A549 (cell line): ENCODE measurements at regions not wholly inside any gene's neighbourhood (a gene's known extent, or its start where the extent isn't known, plus 50 kb on each side); places are given as distances from the start of the nearest gene placed in this dataset.

Source experiments
- BHLHE40 ChIP-seq: IDR thresholded peaks from 2 replicates; pipeline ENCODE4 v1.6.1; 2012; ENCODE audit warnings: low read depth, low read length, inconsistent platforms
- CEBPB ChIP-seq, 2 experiments: fragments of >200 bp in 1 of 2; sonication (Bioruptor Twin) in 1 of 2; formaldehyde crosslinking in 1 of 2; IDR thresholded peaks; 2 replicates each; pipeline ENCODE4 v1.6.1; 2012 to 2016
- CHD2 ChIP-seq: fragments of 150-350 bp; IDR thresholded peaks from 2 replicates; pipeline ENCODE4 v1.6.1; 2014; ENCODE audit warnings: low read length; ENCODE audit not compliant: partially characterized antibody
- CTCF ChIP-seq: fragments of >200 bp; sonication (Bioruptor Twin); formaldehyde crosslinking; IDR thresholded peaks from 3 replicates; pipeline ENCODE4 v1.5.1; 2016
- EP300 ChIP-seq, 2 experiments: fragments of >200 bp; sonication (Bioruptor Twin); formaldehyde crosslinking; IDR thresholded peaks; 2 replicates in 1 of 2; 3 replicates in 1 of 2; pipeline ENCODE4 v1.6.1; 2016 to 2017
- JUN ChIP-seq, 2 experiments: fragments of >200 bp; sonication (Bioruptor Twin); formaldehyde crosslinking; IDR thresholded peaks; 2 replicates in 1 of 2; 3 replicates in 1 of 2; pipeline ENCODE4 v1.6.1; 2016 to 2017
- MAX ChIP-seq: IDR thresholded peaks from 2 replicates; pipeline ENCODE4 v1.6.1; 2012
- MYC ChIP-seq: IDR thresholded peaks from 2 replicates; pipeline ENCODE4 v1.6.1; 2012; ENCODE audit warnings: mild to moderate bottlenecking, inconsistent platforms, low read length, improper control_type of control experiment, borderline replicate concordance
- NPAS2 ChIP-seq: fragments of 250-450 bp; sonication (Bioruptor Pico); IDR thresholded peaks from 2 replicates; pipeline ENCODE4 v1.8.0; 2022; ENCODE audit warnings: mild to moderate bottlenecking, moderate library complexity, borderline replicate concordance
- PBX3 ChIP-seq: IDR thresholded peaks from 2 replicates; pipeline ENCODE4 v1.6.1; 2012
- RCOR1 ChIP-seq: fragments of 150-350 bp; IDR thresholded peaks from 2 replicates; pipeline ENCODE4 v1.6.1; 2014; ENCODE audit warnings: antibody characterized with exemption, low read length, low read depth
- REST ChIP-seq: fragments of 200-600 bp; sonication (generic); IDR thresholded peaks from 2 replicates; pipeline ENCODE4 v1.6.1; 2016; ENCODE audit warnings: antibody characterized with exemption, mild to moderate bottlenecking, moderate library complexity
- SMC3 ChIP-seq: fragments of >200 bp; sonication (Bioruptor Twin); formaldehyde crosslinking; IDR thresholded peaks from 3 replicates; pipeline ENCODE4 v1.6.1; 2018; ENCODE audit warnings: inconsistent platforms
- USF2 ChIP-seq: fragments of 450-650 bp; IDR thresholded peaks from 2 replicates; pipeline ENCODE4 v1.6.1; 2014; ENCODE audit warnings: antibody characterized with exemption

- TF ChIP-seq MAX (no peak), MYC (no peak), CTCF (no peak), EP300 (IDR thresholded peaks at IDR 0.05) (no peak), REST (no peak), JUN (IDR thresholded peaks at IDR 0.05) (no peak), CHD2 (no peak), SMC3 (no peak), NPAS2 (CRISPR knock-in tag) (no peak), BHLHE40 (no peak), RCOR1 (no peak), CEBPB (IDR thresholded peaks at IDR 0.05) (no peak), USF2 (no peak), PBX3 (no peak)
Measured at GRCh38 chr15:62799919-62800318, 242.6 kb upstream of the TPM1 start.
